Stimulated activated CD8-positive, alpha-beta memory T cell treated with anti-CD3 and anti-CD28 coated beads, Interleukin-7, amount 100 ng/mL, for 24 hours (primary cell): ENCODE measurements at regions not wholly inside any gene's neighbourhood (a gene's known extent, or its start where the extent isn't known, plus 50 kb on each side); places are given as distances from the start of the nearest gene placed in this dataset.

Experiments
- DNase-seq: peaks from one replicate; pipeline ENCODE4 v3.0.0-alpha.2; 2020; ENCODE audit warnings: low read depth

DNA sequence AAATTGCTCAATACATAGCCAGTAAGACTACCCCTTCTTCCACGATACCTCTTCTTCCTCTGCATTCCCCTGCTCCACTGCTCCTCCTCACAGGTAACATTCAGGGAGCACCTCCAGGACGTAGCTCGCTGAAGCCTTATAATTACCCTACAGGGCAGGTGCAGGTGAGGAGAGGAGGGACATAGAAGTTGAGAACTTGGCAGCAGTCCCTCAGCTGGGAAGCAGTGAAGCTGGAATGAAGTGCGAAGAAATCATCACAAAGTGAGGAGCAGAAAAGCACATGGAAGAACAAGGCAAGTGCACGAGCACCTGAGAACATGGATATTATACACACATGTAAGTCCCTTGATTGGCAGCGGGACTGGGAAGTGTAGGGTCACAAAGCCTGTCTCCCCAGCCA is 118.2 kb downstream of the HSD17B3 start:
- DNase-seq, result no peak

DNA sequence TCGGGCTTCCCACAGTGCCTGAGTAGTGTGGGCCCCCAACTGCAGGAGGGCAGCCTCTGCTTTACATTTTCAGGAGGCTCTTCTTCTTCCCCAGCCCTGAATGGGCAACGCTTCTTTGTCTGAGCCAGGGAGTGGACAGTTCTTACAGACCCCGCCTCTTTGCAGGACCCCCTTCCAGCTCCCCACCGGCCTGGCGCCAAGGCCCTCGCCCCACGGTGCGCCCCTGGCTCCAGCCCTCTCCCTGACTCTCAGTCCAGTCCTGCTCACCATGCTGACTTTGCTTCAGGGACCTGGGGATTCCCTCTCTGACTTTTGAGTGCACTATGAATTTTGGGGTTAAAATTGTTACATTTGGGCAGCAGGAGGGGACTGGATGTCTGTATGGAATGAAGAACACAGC is 123.8 kb downstream of the HSD17B3 start:
- no peak for DNase-seq

DNA sequence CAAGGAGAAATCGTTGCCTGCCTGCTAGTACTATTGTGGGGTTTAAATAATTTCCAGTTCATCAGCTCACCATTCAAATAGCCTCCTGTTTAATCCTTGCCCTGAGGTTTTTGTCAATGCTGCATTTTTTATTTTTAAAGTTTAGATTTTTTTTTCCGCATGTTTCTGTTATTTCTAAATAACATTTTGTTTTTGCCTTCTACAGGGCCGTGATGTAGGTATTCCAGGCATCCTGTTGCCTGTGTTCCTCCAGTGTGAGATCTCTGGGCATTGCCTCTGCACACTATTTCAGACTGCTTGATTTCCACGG is 124.3 kb downstream of the HSD17B3 start:
- DNase-seq, result no peak

DNA sequence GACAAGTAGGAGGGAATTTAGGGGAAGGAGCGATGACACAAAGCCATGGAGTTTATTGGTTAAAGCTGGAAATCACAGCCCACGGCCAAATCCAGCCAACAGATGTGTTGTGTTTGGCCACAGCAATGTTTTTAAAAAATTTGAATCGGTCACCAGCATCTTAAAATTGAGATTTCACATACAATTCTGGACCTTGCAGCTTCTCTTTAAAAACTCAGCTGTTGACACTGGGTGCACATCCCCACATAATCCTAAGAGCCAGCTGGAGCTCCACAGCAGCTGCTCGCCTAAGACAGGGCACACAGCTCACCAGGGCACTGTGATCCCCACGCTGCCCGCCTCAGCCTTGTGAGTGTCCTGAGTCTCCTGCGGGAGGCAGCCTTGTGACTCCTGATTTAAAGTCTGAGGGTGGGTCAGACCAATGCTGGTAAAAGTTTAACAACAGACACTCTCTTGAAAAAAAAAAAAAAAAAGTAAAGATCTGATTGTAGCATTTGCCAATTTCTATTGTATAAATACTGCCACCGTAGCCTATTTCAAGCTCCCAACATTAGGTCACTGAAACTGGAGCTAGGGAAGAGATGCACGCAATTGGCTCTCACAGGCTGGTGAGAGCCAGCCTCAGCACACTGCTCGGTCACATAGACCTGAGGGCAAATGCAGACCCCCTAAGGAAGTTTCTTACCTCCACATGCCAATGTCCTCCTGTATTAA is 124.8 kb downstream of the HSD17B3 start:
- DNase-seq, result no peak

DNA sequence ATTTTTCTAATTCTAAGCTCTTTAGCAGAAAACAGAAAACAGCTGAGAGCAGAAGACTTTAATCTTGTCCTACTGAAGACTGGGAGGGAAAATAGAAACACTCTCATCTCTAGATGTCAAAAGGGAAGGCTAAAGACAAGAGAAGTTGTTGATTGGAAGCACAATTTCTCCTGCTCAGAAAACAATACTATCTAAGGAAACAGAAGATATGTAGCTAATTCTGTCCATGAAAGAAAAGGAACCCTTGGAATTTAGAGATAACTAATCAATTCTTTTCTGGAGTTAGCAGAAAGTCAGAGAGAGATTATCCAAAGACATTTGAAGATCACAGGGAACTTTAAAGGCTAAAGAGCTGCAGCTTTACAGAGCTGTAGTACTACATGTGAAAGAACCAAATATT is 126.2 kb downstream of the HSD17B3 start:
- no peak for DNase-seq

DNA sequence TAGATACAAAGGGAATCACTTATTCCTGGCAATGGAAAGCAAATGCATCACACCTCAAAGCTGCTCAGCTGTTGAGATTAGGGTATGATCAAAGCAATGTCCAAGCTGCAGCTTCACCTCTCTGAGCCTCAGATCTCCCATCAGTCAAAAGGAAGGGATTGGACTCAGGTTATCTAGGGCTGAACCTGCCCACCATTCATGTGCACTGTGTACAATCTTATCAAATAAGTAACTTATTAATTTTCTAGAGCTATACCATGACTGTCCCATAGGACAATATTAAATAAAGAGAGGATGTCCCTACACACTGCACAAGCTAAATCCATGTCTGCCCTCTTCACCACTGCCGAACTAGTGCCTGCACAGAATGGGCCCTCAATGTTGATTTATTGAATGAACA is 127.0 kb downstream of the HSD17B3 start:
- DNase-seq, result no peak

DNA sequence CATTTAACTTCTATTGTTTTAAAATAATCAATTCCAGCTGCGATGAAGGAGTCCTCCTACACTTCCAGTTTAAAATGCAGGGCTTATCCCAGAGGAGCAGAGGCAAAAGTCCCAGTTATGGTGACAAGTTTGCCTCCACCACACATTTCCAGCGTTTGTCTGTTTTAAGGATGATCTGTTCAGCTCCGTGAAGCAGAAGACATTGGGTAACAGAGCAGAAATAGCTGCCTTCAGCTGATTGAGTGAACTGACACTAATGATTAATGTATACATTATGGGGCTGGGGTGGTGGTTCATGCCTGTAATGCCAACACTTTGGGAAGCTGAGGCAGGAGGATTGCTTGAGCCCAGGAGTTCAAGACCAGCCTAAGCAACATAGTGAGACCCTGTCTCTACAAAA is 127.6 kb downstream of the HSD17B3 start:
- no peak for DNase-seq

DNA sequence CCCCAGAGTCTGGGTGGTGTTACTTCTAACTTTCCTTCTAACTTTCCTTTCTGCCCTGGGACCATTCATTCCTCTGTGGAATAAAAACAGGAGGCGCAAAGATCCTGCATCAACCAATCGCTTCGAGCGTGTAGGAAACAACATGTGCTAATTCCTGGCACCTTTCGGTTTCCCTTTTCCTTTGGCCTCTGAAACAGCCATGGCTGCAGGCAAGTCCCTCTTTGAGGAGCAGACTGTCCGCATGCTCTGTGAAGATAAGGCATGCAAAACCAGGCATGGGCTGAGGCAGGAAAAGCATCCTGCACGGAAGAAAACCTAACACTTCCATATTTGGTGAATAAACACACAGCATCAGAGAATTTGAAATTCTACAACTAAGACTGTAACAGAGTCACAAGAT is 128.3 kb downstream of the HSD17B3 start:
- DNase-seq, result no peak

DNA sequence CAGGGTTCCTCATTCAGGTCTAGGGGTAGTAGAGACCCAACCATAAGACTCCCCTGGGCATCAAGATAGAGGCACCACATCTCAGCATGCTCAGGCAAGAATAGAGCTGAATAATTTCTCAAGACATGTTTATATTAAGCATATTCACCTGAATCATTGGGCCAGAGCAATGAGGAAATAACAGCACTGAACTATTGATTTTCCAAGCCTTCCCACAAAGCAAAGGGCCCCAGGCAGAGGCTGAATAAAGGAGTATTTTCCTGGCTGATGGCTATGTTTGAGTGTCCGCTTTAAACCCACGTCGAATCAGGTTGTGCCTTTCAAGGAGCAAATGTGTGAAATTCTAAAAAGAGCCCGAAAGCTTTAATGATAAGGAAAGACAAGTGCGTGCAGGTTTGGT is 129.2 kb downstream of the HSD17B3 start:
- DNase-seq, result no peak

DNA sequence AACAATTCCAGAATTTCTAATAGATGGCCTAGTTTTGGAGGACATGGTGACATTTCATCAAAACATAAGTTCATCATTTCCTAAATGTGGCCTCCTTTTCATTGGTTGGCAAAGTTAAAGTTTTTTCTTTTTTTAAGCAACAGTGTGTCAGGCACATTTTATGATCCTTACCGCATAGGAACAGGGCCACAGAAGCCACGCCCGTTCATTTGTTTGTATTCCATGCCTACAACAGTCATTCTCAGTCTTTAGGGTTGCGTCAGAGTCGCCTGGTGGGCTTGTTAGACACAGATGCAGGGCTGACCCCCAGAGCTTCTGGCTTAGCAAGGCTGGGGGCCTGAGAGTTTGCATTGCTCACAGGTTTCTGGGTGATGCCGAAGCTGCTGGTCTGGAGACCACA is 130.2 kb downstream of the HSD17B3 start:
- DNase-seq, result no peak

DNA sequence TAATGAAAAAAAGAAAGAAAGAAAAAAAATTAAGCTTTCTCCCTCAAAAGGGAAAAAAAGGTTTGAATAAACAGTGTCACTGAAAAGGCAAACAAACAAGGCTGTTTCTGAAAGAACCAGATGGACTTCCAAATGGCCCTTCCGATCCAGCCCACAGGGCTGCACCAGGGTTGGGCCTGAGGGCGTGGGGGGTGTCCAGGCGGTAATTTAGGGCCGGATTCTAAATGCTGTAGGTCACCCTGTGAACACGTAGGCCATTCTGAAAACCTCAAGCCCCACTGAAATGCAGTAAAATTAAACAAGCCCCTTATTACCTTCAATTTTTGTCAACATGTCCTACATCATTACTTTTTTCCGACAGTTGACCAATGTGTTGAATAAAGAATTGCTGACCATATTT is 132.1 kb downstream of the HSD17B3 start:
- no peak for DNase-seq

DNA sequence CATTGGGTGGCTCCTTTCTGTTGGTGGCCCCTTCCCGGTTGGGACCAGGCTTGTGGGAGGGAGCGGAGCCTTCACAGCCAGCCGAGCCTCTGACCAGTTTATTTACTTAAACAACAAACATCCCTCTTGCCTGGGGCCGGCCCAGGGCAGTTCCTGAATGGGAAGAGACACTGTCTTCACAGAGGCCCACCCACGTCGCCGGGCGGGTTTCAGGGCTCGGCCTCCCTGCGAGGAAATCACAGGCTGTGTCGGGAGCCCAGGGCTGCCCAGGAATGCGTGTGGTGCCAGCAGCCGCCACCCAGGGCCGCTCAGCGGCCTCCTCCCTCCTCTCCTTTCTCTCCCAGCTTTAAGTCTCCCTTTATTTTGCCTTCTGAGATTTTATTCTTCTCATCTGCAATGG is 132.5 kb downstream of the HSD17B3 start:
- no peak for DNase-seq

DNA sequence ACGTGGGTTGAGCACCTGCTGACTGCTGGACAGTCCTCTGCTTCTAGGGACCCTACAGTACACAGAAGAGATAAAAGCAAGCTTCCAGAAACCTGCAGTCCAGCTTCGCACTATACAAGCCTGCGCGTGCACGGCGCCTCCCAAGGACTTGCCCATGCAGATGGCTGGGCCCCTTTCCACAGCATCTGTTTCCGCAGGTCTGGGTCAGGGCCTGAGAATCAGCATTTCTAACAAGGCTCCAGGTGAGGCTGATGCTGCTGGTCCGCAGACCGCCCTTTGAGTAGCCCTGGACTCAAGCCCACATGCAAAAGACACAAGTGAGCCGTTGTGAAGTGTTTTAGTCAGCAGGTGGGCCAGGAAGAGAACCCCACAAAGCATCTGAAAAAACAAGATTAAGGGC is 133.1 kb downstream of the HSD17B3 start:
- DNase-seq, result no peak

DNA sequence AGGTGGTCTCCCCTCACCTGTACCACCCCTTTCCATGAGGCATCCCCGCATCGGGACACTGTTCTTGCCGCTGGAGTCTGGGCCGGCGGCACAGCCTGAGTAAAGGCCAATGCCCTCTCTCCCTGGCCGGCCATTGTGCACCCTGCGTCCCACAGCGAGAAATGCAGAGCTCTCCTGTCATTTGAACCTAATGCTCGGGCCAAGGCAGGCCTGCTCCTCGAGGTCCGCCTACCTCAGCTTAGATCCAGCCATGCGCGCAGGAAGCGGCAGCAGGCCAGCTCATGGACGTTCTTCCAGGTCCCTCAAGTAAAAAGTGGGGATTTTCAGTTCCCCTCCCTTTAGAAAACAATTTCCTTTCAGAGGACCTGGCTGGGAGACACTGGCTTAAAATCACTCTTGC is 135.0 kb downstream of the HSD17B3 start:
- DNase-seq, result no peak

DNA sequence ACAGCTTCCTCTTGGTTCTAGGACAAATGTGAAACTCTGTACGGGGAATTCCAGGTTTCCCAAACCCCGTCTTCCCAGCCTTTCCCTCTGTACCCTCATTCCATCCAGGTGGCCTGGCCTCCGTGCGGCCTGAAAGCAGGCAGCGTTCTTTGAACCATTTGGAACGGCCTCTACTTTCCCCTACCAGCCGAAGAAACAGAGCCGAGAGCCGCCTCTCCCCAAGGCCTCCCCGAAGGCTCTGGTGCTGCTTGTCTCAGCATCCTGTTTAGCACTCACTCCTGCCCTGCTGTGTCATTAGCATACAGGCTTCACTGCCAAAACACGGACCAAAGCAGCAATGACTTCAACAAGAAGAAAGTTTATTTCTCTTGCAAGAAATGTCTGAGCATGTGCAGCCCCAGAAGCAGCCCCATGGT is 137.7 kb downstream of the HSD17B3 start:
- DNase-seq, result no peak

DNA sequence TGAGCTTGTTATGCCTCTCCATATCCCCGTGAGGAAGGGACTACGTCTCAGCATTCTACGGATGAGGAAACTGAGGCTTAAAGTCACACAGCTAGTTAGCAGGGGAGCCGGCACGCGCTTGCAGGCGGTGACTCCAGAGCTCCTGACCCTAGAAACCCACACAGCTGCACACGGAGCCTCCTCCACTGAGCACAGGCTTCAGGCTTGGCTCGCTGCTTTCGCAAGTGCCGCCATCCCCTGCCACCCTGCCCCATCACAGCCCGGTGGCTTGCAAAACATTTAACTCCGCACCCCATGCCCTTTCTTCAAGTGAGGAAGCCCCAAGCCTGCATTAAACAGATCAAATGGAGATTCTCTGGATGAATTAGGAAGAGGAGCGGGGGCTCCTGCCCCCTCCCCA is 138.3 kb downstream of the HSD17B3 start:
- no peak for DNase-seq

DNA sequence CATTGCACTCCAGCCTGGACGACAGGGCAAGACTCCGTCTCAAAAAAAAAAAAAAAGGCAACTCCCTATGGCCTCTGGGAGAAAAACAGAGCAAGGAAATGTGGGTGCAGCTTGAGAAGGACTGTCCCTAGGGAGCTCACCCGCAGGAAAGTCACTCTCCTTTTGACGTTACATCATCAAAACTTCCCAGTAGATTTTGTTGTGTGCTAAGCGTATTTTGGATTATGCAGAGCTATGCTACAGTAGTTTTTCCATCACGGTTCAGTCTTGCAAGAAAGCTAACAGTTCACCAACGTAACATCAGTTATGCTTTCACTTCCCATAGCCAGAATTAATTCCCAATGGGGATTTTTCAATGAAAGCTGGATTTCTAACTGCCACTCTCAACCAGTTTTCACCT is 138.8 kb downstream of the HSD17B3 start:
- no peak for DNase-seq

DNA sequence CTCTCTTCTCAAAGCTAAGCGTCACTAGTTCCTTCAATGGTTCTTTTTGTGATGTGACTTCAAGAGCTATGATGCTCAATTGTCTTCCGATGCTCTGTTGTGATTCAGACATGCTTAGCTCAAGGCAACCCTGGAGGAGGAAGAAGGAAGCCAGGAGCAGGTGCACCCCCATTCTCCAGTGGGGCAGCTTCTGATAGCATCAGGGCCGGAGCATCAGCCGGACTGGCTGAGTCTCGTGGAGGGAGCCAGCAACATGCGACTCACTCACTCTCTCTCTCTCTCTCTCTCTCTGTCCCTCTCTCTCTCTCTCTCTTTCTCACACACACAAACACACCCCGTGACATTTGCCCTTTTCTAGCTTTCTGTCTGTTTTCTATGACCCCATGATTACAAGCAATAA is 140.2 kb downstream of the HSD17B3 start:
- DNase-seq, result no peak

DNA sequence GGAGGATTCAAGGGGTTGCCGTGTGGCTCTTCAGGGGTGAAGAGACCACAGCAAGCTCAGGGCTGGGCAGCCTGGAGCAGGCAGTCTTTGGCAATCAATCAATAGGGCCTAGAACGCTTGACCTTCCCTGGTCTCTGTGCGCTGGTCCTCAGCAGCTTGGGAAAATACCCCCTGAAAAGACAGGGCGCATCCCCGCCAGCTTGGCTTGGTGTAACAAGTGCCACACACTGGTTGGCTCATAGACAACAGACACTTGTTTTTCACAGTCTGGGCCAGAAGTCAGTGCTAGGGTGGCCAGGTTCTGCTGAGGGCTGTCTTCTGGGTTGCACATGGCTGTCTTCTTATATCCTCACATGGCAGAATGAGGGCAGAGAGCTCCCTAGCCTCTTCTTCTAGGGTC is 141.1 kb downstream of the HSD17B3 start:
- no peak for DNase-seq

DNA sequence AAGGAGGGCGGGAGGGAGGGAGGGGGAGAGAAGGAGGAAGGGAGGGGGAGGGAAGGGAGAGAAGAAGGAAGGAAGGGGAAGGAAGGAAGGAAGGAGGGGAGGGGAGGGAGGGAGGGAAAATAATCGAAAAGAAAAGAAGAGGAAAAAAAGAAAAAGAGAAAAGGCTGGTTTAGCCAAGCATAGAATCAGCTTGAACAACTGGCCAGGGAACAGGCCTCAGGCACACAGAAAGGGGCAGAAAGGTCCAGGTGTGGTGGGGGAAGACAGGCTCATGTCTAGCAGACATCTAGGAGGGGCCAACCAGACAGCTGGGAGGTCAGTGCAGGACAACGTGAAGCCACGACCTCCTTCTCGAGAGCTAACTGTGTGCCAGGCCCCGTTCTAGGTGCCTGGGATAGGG is 141.8 kb downstream of the HSD17B3 start:
- DNase-seq, result no peak

DNA sequence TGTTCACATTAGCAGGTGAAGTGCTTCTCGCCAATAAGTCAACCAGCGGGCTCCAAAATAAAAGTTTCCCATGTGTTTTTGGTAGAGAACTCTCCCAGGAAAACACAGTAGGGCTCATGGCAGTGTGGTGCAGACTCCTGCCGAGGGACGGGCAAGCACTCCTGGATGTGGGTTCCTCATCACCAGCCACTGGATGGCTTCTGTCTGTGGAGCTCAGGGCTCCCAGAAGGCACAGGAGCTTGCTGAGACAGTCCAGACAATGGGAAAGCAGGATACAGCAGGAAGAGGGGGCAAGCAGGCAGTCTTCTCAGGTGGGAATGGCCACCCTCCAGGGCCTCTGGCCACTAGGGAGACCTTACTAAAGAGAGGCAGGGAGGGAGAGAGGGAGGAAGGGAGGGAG is 142.4 kb downstream of the HSD17B3 start:
- no peak for DNase-seq

DNA sequence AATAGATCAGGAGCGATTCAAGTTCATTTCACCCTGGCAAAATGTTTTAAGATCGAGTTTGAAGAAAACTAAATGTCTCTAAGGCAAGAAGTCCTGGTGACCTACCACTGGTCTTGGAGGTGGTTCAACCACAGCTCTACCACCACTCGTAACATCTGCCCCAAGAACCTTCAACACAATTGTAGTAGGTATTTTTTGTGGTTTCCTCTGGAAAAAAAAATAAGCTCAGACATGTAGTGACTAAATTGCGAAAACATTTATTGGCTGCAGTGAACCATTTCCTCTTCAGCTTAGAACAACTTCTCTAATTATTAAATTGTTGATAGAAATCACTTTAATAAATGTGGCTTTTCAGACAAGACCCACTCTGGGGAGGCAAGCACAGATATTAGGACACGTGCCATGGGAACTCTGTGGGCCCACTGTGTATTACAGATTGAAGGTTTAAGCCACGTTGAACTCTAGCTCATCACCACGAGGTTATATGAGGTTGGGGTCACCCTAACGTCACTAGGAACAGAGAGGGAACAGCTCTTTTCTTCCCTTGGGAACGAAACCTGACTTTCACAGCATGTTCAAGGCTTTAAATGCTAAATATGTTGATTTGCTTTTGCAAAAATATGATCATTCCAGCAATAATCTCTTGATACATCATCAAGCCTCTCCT is 142.9 kb downstream of the HSD17B3 start:
- DNase-seq, result no peak

DNA sequence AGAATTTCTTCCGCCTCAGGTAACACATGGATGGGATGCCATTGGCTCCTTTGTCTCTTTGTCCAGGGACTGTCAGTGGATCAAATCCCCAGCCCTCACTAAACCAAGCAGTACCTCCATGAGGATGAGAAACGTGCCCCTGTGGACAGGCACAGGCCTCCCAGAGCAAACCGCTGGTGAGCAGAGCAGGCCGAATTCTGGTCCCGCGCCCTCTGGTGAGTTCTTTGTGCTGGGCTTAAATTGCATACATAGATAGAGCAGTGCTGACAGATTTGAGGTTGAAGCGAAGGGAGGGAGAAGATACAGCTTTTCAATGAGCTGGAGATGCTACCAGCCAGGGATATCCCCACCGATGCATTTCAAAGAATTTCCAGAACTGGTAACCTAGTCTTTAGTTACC is 143.8 kb downstream of the HSD17B3 start:
- no peak for DNase-seq

DNA sequence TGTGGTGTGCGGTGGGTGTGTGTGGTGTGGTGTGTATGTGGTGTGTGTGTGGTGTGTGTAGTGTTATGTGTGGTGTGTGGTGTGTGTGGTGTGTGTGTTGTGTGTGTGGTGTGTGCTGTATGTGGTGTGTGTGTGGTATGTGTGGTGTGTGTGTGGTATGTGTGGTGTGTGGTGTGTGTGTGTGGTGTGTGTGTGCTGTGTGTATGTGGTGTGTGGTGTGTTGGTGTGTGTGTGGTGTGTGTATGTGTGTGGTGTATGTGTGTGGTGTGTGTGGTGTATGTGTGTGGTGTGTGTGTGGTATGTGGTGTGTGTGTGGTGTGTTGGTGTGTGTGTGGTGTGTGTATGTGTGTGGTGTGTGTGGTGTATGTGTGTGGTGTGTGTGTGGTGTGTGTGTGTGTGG is 144.3 kb downstream of the HSD17B3 start:
- DNase-seq, result no peak
